ENCODE measurements at regions not wholly inside any gene's neighbourhood (a gene's known extent, or its start where the extent isn't known, plus 50 kb on each side); places are given as distances from the start of the nearest gene placed in this dataset.

GRCh38 chr12:93977081-93977480 lies 171.3 kb upstream of the PLXNC1 start:
- TF ChIP-seq CTCF (IDR thresholded peaks at IDR 0.05): no peak
- TF ChIP-seq POLR2AphosphoS5 (IDR thresholded peaks at IDR 0.05): no peak
- no peak for TF ChIP-seq POLR2A (IDR thresholded peaks at IDR 0.05)

Measured in sigmoid colon (tissue), 4 donors.